Upper lobe of left lung (tissue), 4 donors: ENCODE measurements at regions not wholly inside any gene's neighbourhood (a gene's known extent, or its start where the extent isn't known, plus 50 kb on each side); places are given as distances from the start of the nearest gene placed in this dataset.

Experiments used
- EP300 ChIP-seq, 4 donors: sonication (generic); formaldehyde crosslinking; IDR thresholded peaks; one replicate each; pipeline ENCODE4 v1.5.1; 2017; ENCODE audit warnings: antibody characterized with exemption in 4 of 4, control low read depth in 2 of 4
- POLR2A ChIP-seq, 4 donors: fragments of 450-650 bp; IDR thresholded peaks; one replicate each; pipeline ENCODE4 v1.5.1; 2016 to 2017; ENCODE audit warnings: antibody characterized with exemption in 4 of 4, mild to moderate bottlenecking in 2 of 4
- POLR2AphosphoS5 ChIP-seq, 2 donors: sonication (generic); formaldehyde crosslinking; IDR thresholded peaks; one replicate each; pipeline ENCODE4 v1.5.1; 2017; ENCODE audit warnings: antibody characterized with exemption in 2 of 2
- TF ChIP-seq, protein P1 (sequence below), 6 experiments: fragments of 450-650 bp in 4 of 6; fragments of 200-600 bp in 2 of 6; sonication (generic) in 2 of 6; IDR thresholded peaks; one replicate each; pipeline ENCODE4 v1.5.1; 2016 to 2019; ENCODE audit warnings: antibody characterized with exemption in 6 of 6

DNA sequence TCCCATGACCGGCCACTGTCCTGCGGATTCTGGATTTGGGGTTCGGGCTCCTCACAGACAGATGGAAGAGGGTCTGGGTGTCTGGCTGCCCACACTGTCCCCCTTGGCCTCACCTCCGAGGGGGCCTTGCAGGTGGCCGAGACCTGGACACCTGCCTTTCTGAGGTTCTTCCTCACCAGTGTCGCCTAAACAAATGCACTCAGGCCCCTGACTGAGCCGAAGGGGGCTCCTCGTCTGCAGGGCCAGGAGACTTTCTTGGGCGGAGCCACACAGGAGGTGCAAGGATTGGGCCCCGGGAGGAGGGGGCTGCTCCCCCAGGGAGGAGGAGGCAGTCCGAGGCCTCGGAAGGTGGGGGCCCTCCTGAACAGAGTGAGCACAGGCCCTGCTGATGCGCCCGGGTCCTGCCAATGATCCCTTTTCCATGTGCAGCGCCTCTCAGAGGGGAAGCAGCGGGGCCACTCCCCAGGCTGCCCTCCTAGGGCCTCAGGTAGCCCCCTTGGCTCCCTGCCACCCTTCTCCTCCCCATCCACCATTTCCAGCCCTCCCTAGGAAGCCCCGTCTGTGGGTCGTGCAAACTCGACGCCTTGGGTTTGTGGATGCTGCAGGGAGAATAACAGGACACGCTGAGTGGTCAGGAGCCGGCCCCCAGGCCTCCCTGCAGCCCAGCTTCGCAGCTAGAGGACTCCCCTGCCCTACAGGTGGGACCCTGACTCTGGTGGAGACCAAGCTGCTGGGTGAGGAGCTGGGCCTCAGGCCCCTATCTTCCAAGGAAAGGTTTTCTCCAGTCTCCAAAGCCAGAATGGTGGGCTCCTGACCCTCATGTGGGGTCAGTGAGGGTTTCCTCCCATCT, 63.4 kb upstream of the ZNF469 start:
- TF ChIP-seq POLR2A (IDR thresholded peaks at IDR 0.05) = no peak
- no peak for TF ChIP-seq EP300 (IDR thresholded peaks at IDR 0.05)
- TF ChIP-seq, protein P1, sequence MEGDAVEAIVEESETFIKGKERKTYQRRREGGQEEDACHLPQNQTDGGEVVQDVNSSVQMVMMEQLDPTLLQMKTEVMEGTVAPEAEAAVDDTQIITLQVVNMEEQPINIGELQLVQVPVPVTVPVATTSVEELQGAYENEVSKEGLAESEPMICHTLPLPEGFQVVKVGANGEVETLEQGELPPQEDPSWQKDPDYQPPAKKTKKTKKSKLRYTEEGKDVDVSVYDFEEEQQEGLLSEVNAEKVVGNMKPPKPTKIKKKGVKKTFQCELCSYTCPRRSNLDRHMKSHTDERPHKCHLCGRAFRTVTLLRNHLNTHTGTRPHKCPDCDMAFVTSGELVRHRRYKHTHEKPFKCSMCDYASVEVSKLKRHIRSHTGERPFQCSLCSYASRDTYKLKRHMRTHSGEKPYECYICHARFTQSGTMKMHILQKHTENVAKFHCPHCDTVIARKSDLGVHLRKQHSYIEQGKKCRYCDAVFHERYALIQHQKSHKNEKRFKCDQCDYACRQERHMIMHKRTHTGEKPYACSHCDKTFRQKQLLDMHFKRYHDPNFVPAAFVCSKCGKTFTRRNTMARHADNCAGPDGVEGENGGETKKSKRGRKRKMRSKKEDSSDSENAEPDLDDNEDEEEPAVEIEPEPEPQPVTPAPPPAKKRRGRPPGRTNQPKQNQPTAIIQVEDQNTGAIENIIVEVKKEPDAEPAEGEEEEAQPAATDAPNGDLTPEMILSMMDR (IDR thresholded peaks at IDR 0.05) = no peak
- no peak for TF ChIP-seq POLR2AphosphoS5 (IDR thresholded peaks at IDR 0.05)
